BJ (cell line): ENCODE measurements at regions not wholly inside any gene's neighbourhood (a gene's known extent, or its start where the extent isn't known, plus 50 kb on each side); places are given as distances from the start of the nearest gene placed in this dataset.

Experiments
- CTCF ChIA-PET: fragments of 350-600 bp; formaldehyde crosslinking; extraction: SDS; loops from one replicate; lab custom pipeline; 2021; ENCODE audit warnings: antibody characterized with exemption, inconsistent platforms; lab: Yijun Ruan, JAX
- POLR2A ChIA-PET: fragments of 300-600 bp; sonication (Branson Sonifier 250); formaldehyde crosslinking; extraction: SDS; loops from one replicate; lab custom pipeline; 2021; ENCODE audit warnings: antibody characterized with exemption; lab: Charles Lee
- DNase-seq: peaks from one replicate; pipeline ENCODE4 v3.0.0-alpha.2; 2011; ENCODE audit warnings: low read depth
- H3K27me3 ChIP-seq: 2 replicates; pipeline ENCODE4 v1.6.0; 2011; ENCODE audit warnings: low read length; ENCODE audit not compliant: control insufficient read depth, insufficient read depth
- H3K36me3 ChIP-seq: 2 replicates; pipeline ENCODE4 v1.5.1; 2011; ENCODE audit warnings: low read length; ENCODE audit not compliant: control insufficient read depth, insufficient read depth
- H3K4me3 ChIP-seq: 2 replicates; pipeline ENCODE4 v1.5.1; 2011; ENCODE audit warnings: low read depth, mild to moderate bottlenecking, control low read depth, low read length
- CTCF ChIP-seq: IDR thresholded peaks from 2 replicates; pipeline ENCODE4 v1.5.1; 2011; ENCODE audit warnings: low read depth, mild to moderate bottlenecking, control low read depth, inconsistent platforms, low read length, moderate library complexity; ENCODE audit not compliant: insufficient read depth

GRCh38 chr5:166045961-166046360 is 2245.5 kb upstream of the WWC1 start:
- no peak overlapping the region for H3K4me3 ChIP-seq
- ChIA-PET CTCF (no interaction called here), POLR2A (no interaction called here)
- DNase-seq: no peak
- no peaks in the 10 kb centered on the region for H3K27me3 ChIP-seq
- no peaks in the 10 kb centered on the region for H3K36me3 ChIP-seq
- TF ChIP-seq CTCF: no peak

GRCh38 chr5:166046956-166047355 is 2244.5 kb upstream of the WWC1 start:
- H3K36me3 ChIP-seq: no peaks in the 10 kb centered on the region
- CTCF ChIA-PET: interaction anchor here (0.6 kb wide), 1 partner anchor 1560 kb away, joined by 3 read pairs; no protein-coding TSS in a partner anchor
- no peak for DNase-seq
- POLR2A ChIA-PET: no interaction called here
- TF ChIP-seq CTCF: no peak
- H3K4me3 ChIP-seq: no peak overlapping the region
- H3K27me3 ChIP-seq: no peaks in the 10 kb centered on the region

GRCh38 chr5:166050531-166050930 is 2240.9 kb upstream of the WWC1 start:
- ChIA-PET POLR2A (no interaction called here), CTCF (no interaction called here)
- no peaks in the 10 kb centered on the region for H3K27me3 ChIP-seq
- no peak overlapping the region for H3K4me3 ChIP-seq
- H3K36me3 ChIP-seq: no peaks in the 10 kb centered on the region
- no peak for TF ChIP-seq CTCF
- no peak for DNase-seq

- Histone ChIP-seq H3K36me3 (no peaks in the 10 kb centered on the region), H3K4me3 (no peak overlapping the region), H3K27me3 (no peaks in the 10 kb centered on the region)
- no peak for TF ChIP-seq CTCF
- ChIA-PET CTCF (no interaction called here), POLR2A (no interaction called here)
- DNase-seq: no peak
These were observed 2232.8 kb upstream of the WWC1 start for GRCh38 chr5:166058660-166059059.

- no peak for DNase-seq
- H3K36me3 ChIP-seq: no peaks in the 10 kb centered on the region
- no peak for TF ChIP-seq CTCF
- no peak overlapping the region for H3K4me3 ChIP-seq
- ChIA-PET POLR2A (no interaction called here), CTCF (no interaction called here)
- H3K27me3 ChIP-seq: no peaks in the 10 kb centered on the region
These were observed 2229.4 kb upstream of the WWC1 start for GRCh38 chr5:166062094-166062493.
